Endothelial cell (in vitro differentiated cells): ENCODE measurements at regions not wholly inside any gene's neighbourhood (a gene's known extent, or its start where the extent isn't known, plus 50 kb on each side); places are given as distances from the start of the nearest gene placed in this dataset.

Experiments used
- DNase-seq: peaks from one replicate; pipeline ENCODE4 v3.0.0; 2021; ENCODE audit warnings: low spot score
- H3K27ac Mint-ChIP-seq: one replicate; pipeline ENCODE4 v1.8.0; 2021; ENCODE audit warnings: mixed read lengths, inconsistent platforms; ENCODE audit not compliant: unreplicated experiment
- H3K27me3 Mint-ChIP-seq: one replicate; pipeline ENCODE4 v1.8.0; 2021; ENCODE audit warnings: mild to moderate bottlenecking, moderate library complexity, mixed read lengths, inconsistent platforms; ENCODE audit not compliant: unreplicated experiment
- H3K36me3 Mint-ChIP-seq: one replicate; pipeline ENCODE4 v1.8.0; 2021; ENCODE audit warnings: mild to moderate bottlenecking, low read depth, mixed read lengths, inconsistent platforms; ENCODE audit not compliant: unreplicated experiment
- H3K4me1 Mint-ChIP-seq: one replicate; pipeline ENCODE4 v1.8.0; 2021; ENCODE audit warnings: mild to moderate bottlenecking, mixed read lengths, inconsistent platforms; ENCODE audit not compliant: unreplicated experiment
- H3K4me3 Mint-ChIP-seq: one replicate; pipeline ENCODE4 v1.8.0; 2021; ENCODE audit warnings: mild to moderate bottlenecking, mixed read lengths, inconsistent platforms; ENCODE audit not compliant: unreplicated experiment
- H3K9me3 Mint-ChIP-seq: one replicate; pipeline ENCODE4 v1.8.0; 2021; ENCODE audit warnings: mixed read lengths, inconsistent platforms; ENCODE audit not compliant: unreplicated experiment
- CTCF ChIP-seq: fragments of 200-600 bp; sonication (generic); IDR thresholded peaks from one replicate; pipeline ENCODE4 v1.5.0; 2021; ENCODE audit warnings: antibody characterized with exemption; ENCODE audit not compliant: unreplicated experiment

- Mint-ChIP-seq H3K36me3 (no peaks in the 10 kb centered on the region), H3K9me3 (no peaks in the 10 kb centered on the region), H3K4me1 (peaks cover 4% of the 10 kb centered on the region), H3K4me3 (no peak overlapping the region), H3K27ac (no peak overlapping the region), H3K27me3 (no peaks in the 10 kb centered on the region)
- no peak for DNase-seq
- no peak for TF ChIP-seq CTCF
Observed at GRCh38 chr1:83741770-83742169, 257.2 kb downstream of the TTLL7 start.

- no peaks in the 10 kb centered on the region for H3K9me3 Mint-ChIP-seq
- no peak overlapping the region for H3K4me3 Mint-ChIP-seq
- peaks cover 4% of the 10 kb centered on the region for H3K4me1 Mint-ChIP-seq
- DNase-seq, result no peak
- H3K36me3 Mint-ChIP-seq, result no peaks in the 10 kb centered on the region
- H3K27ac Mint-ChIP-seq, result no peak overlapping the region
- no peaks in the 10 kb centered on the region for H3K27me3 Mint-ChIP-seq
- TF ChIP-seq CTCF, result no peak
Observed at GRCh38 chr1:83741348-83741747, 257.6 kb downstream of the TTLL7 start.

- Mint-ChIP-seq H3K4me1 (peaks cover 11% of the 10 kb centered on the region), H3K9me3 (no peaks in the 10 kb centered on the region), H3K36me3 (no peaks in the 10 kb centered on the region), H3K27ac (no peak overlapping the region), H3K27me3 (no peaks in the 10 kb centered on the region), H3K4me3 (no peak overlapping the region)
- TF ChIP-seq CTCF, result no peak
- no peak for DNase-seq
Observed at GRCh38 chr1:83735526-83735925, 263.4 kb downstream of the TTLL7 start.

GRCh38 chr1:83734420-83734819, 264.5 kb downstream of the TTLL7 start:
- Mint-ChIP-seq H3K36me3 (no peaks in the 10 kb centered on the region), H3K9me3 (no peaks in the 10 kb centered on the region), H3K4me1 (peaks cover 12% of the 10 kb centered on the region), H3K4me3 (no peak overlapping the region), H3K27me3 (no peaks in the 10 kb centered on the region), H3K27ac (no peak overlapping the region)
- no peak for TF ChIP-seq CTCF
- DNase-seq, result no peak

GRCh38 chr1:83725735-83726360, 273.1 kb downstream of the TTLL7 start:
- TF ChIP-seq CTCF, result no peak
- Mint-ChIP-seq H3K4me3 (no peak overlapping the region), H3K9me3 (no peaks in the 10 kb centered on the region), H3K27ac (no peak overlapping the region), H3K4me1 (peaks cover 4% of the 10 kb centered on the region), H3K36me3 (no peaks in the 10 kb centered on the region), H3K27me3 (no peaks in the 10 kb centered on the region)
- DNase-seq, result no peak
